H9 (cell line): ENCODE measurements at regions not wholly inside any gene's neighbourhood (a gene's known extent, or its start where the extent isn't known, plus 50 kb on each side); places are given as distances from the start of the nearest gene placed in this dataset.

Source experiments
- DNase-seq: peaks from one replicate; pipeline ENCODE4 v3.0.0-alpha.2; 2017
- H2AFZ ChIP-seq: one replicate; pipeline ENCODE4 v1.6.1; 2013; ENCODE audit warnings: mild to moderate bottlenecking, low read length, control low read depth, moderate library complexity
- H2AK5ac ChIP-seq: 2 replicates; pipeline ENCODE4 v1.6.1; 2013; ENCODE audit warnings: low read length, control low read depth, mixed read lengths; ENCODE audit not compliant: insufficient read length
- H2BK120ac ChIP-seq: one replicate; pipeline ENCODE4 v1.6.1; 2013; ENCODE audit warnings: low read depth, mild to moderate bottlenecking, low read length, control low read depth, inconsistent platforms; ENCODE audit not compliant: poor library complexity, severe bottlenecking
- H2BK12ac ChIP-seq: 2 replicates; pipeline ENCODE4 v1.6.1; 2013; ENCODE audit warnings: low read length, control low read depth, mixed read lengths, low read depth; ENCODE audit not compliant: insufficient read length
- H2BK15ac ChIP-seq: 2 replicates; pipeline ENCODE4 v1.6.1; 2013; ENCODE audit warnings: low read depth, low read length, control low read depth
- H2BK20ac ChIP-seq: one replicate; pipeline ENCODE4 v1.6.1; 2013; ENCODE audit warnings: low read depth, mild to moderate bottlenecking, low read length, control low read depth, inconsistent platforms; ENCODE audit not compliant: poor library complexity, severe bottlenecking
- H2BK5ac ChIP-seq: 2 replicates; pipeline ENCODE4 v1.6.1; 2013; ENCODE audit warnings: low read length, control low read depth, mixed read lengths; ENCODE audit not compliant: insufficient read length
- H3K14ac ChIP-seq: 2 replicates; pipeline ENCODE4 v1.6.1; 2013; ENCODE audit warnings: low read length, control low read depth; ENCODE audit not compliant: insufficient read depth
- H3K18ac ChIP-seq: 2 replicates; pipeline ENCODE4 v1.6.1; 2013; ENCODE audit warnings: low read depth, mild to moderate bottlenecking, mixed read lengths, low read length, control low read depth; ENCODE audit not compliant: insufficient read length
- H3K23ac ChIP-seq: 2 replicates; pipeline ENCODE4 v1.6.1; 2013; ENCODE audit warnings: low read length, control low read depth, mixed read lengths, low read depth; ENCODE audit not compliant: insufficient read length
- H3K23me2 ChIP-seq: 2 replicates; pipeline ENCODE4 v1.6.1; 2013; ENCODE audit warnings: low read depth, mild to moderate bottlenecking, mixed read lengths, low read length, control low read depth; ENCODE audit not compliant: insufficient read length, poor library complexity, severe bottlenecking
- H3K27ac ChIP-seq: 2 replicates; pipeline ENCODE4 v1.5.1; 2013; ENCODE audit warnings: low read length, control low read depth, mixed read lengths, low read depth; ENCODE audit not compliant: insufficient read length
- H3K27me3 ChIP-seq: 2 replicates; pipeline ENCODE4 v1.6.1; 2013; ENCODE audit warnings: low read length, control low read depth, inconsistent platforms; ENCODE audit not compliant: insufficient read depth
- H3K4ac ChIP-seq: 2 replicates; pipeline ENCODE4 v1.6.1; 2013; ENCODE audit warnings: low read depth, mild to moderate bottlenecking, control low read depth, inconsistent platforms, low read length, moderate library complexity
- H3K4me1 ChIP-seq: 2 replicates; pipeline ENCODE4 v1.6.1; 2013; ENCODE audit warnings: low read length, control low read depth, inconsistent platforms; ENCODE audit not compliant: insufficient read depth
- H3K4me2 ChIP-seq: 2 replicates; pipeline ENCODE4 v1.6.1; 2013; ENCODE audit warnings: low read length, control low read depth, mixed read lengths; ENCODE audit not compliant: insufficient read length, insufficient read depth
- H3K56ac ChIP-seq: 2 replicates; pipeline ENCODE4 v1.6.1; 2013; ENCODE audit warnings: low read depth, mild to moderate bottlenecking, mixed read lengths, low read length, control low read depth; ENCODE audit not compliant: insufficient read length
- H3K79me1 ChIP-seq: 2 replicates; pipeline ENCODE4 v1.6.1; 2013; ENCODE audit warnings: low read depth, mild to moderate bottlenecking, moderate library complexity, low read length, control low read depth, inconsistent platforms; ENCODE audit not compliant: insufficient read depth, poor library complexity, severe bottlenecking
- H3K79me2 ChIP-seq: 2 replicates; pipeline ENCODE4 v1.6.1; 2013; ENCODE audit warnings: low read length, control low read depth, inconsistent platforms; ENCODE audit not compliant: insufficient read depth
- H3K9ac ChIP-seq: 2 replicates; pipeline ENCODE4 v1.6.1; 2013; ENCODE audit warnings: low read length, control low read depth, mixed read lengths; ENCODE audit not compliant: insufficient read length; ENCODE audit errors: extremely low read depth
- H3K9me3 ChIP-seq: one replicate; pipeline ENCODE4 v1.6.1; 2013; ENCODE audit warnings: low read depth, low read length, inconsistent platforms; ENCODE audit not compliant: control insufficient read depth
- H3T11ph ChIP-seq: one replicate; pipeline ENCODE4 v1.6.1; 2013; ENCODE audit warnings: mild to moderate bottlenecking, low read length, control low read depth, inconsistent platforms
- H4K20me1 ChIP-seq: one replicate; pipeline ENCODE4 v1.6.1; 2013; ENCODE audit not compliant: control insufficient read depth, insufficient read length, insufficient read depth
- H4K5ac ChIP-seq: 2 replicates; pipeline ENCODE4 v1.6.1; 2013; ENCODE audit warnings: low read depth, mild to moderate bottlenecking, mixed read lengths, low read length, control low read depth; ENCODE audit not compliant: insufficient read length
- H4K8ac ChIP-seq: replicated peaks from 2 replicates; pipeline ENCODE4 v1.6.1; 2013; ENCODE audit warnings: low read length, control low read depth, mixed read lengths, low read depth; ENCODE audit not compliant: insufficient read length
- H4K91ac ChIP-seq: 2 replicates; pipeline ENCODE4 v1.6.1; 2013; ENCODE audit warnings: low read depth, mild to moderate bottlenecking, moderate library complexity, mixed read lengths, low read length, control low read depth; ENCODE audit not compliant: insufficient read length
- H3K27ac Mint-ChIP-seq, 3 experiments: 2 replicates in 2 of 3; 3 replicates in 1 of 3; pipeline ENCODE4 v1.8.0; 2020 to 2021; ENCODE audit warnings: mixed read lengths in 3 of 3, mild to moderate bottlenecking in 1 of 3, moderate library complexity in 1 of 3
- H3K27me3 Mint-ChIP-seq: 2 replicates; pipeline ENCODE4 v1.8.0; 2021; ENCODE audit warnings: low read depth, mild to moderate bottlenecking, moderate library complexity, mixed read lengths
- H3K36me3 Mint-ChIP-seq, 3 experiments: 2 replicates in 2 of 3; 3 replicates in 1 of 3; pipeline ENCODE4 v1.8.0; 2020 to 2021; ENCODE audit warnings: low read depth in 3 of 3, mixed read lengths in 3 of 3; ENCODE audit not compliant: insufficient read depth in 1 of 3
- H3K4me1 Mint-ChIP-seq, 2 experiments: 2 replicates each; pipeline ENCODE4 v1.8.0; 2020; ENCODE audit warnings: mixed read lengths in 2 of 2
- H3K4me3 Mint-ChIP-seq, 2 experiments: 2 replicates in 1 of 2; 3 replicates in 1 of 2; pipeline ENCODE4 v1.8.0; 2020 to 2021; ENCODE audit warnings: mild to moderate bottlenecking in 2 of 2, mixed read lengths in 2 of 2, moderate library complexity in 1 of 2
- H3K9me3 Mint-ChIP-seq, 2 experiments: 2 replicates in 1 of 2; 3 replicates in 1 of 2; pipeline ENCODE4 v1.8.0; 2020; ENCODE audit warnings: mild to moderate bottlenecking in 2 of 2, mixed read lengths in 2 of 2, moderate library complexity in 1 of 2
- CTCF ChIP-seq: fragments of 200-600 bp; sonication (generic); conservative IDR thresholded peaks from 3 replicates; pipeline ENCODE4 v1.8.0; 2021; ENCODE audit warnings: antibody characterized with exemption, mild to moderate bottlenecking
- WGBS: extraction: QIAGEN DNeasy Blood & Tissue Kit; methylation state at CpG from one replicate; pipeline ENCODE4 v1.1.7; 2013; ENCODE audit warnings: missing lambda C conversion rate, low lambda C conversion rate, mixed read lengths; ENCODE audit not compliant: insufficient read length; ENCODE audit errors: extremely low coverage; 5-methylcytosine and 5-hydroxymethylcytosine counted together

- H2BK20ac ChIP-seq, result no peak overlapping the region
- H3K9me3 Mint-ChIP-seq, result no peaks in the 10 kb centered on the region
- H2BK5ac ChIP-seq, result no peak overlapping the region
- peaks cover 0 to 2% of the 10 kb centered on the region in 2 experiments; a peak in 1 of 4 replicates for H3K4me1 Mint-ChIP-seq
- no CpG with 5 or more reads among the region's 4 CpGs for WGBS
- no peak for DNase-seq
- no peak overlapping the region for H3K4ac ChIP-seq
- no peaks in the 10 kb centered on the region for H4K20me1 ChIP-seq
- no peak for TF ChIP-seq CTCF
- H2BK120ac ChIP-seq, result no peak overlapping the region
- no peak overlapping the region for H4K91ac ChIP-seq
- H3K27me3 ChIP-seq, result no peaks in the 10 kb centered on the region
- no peak overlapping the region for H2AK5ac ChIP-seq
- no peak overlapping the region for H4K5ac ChIP-seq
- no peak overlapping the region for H3T11ph ChIP-seq
- H3K27me3 Mint-ChIP-seq, result no peaks in the 10 kb centered on the region
- H2AFZ ChIP-seq, result no peak overlapping the region
- no peak overlapping the region for H3K14ac ChIP-seq
- no peak overlapping the region for H3K27ac ChIP-seq
- no peak overlapping the region for H3K56ac ChIP-seq
- no peaks in the 10 kb centered on the region for H3K4me1 ChIP-seq
- H3K9me3 ChIP-seq, result no peaks in the 10 kb centered on the region
- no peak overlapping the region for H3K9ac ChIP-seq
- H3K79me1 ChIP-seq, result no peaks in the 10 kb centered on the region
- no peak overlapping the region for H4K8ac ChIP-seq
- no peak overlapping the region for H3K18ac ChIP-seq
- no peak overlapping the region for H3K4me2 ChIP-seq
- no peak overlapping the region for H3K23ac ChIP-seq
- no peak overlapping the region for H2BK15ac ChIP-seq
- no peaks in the 10 kb centered on the region for H3K79me2 ChIP-seq
- no peak overlapping the region for H2BK12ac ChIP-seq
- no peak overlapping the region for H3K4me3 Mint-ChIP-seq
- no peaks in the 10 kb centered on the region; a peak in 1 of 7 replicates for H3K36me3 Mint-ChIP-seq
- H3K23me2 ChIP-seq, result no peaks in the 10 kb centered on the region
- no peak overlapping the region for H3K27ac Mint-ChIP-seq
These were observed 541.1 kb downstream of the RAB28 start for GRCh38 chr4:12943069-12943468.
